ENCODE measurements at regions not wholly inside any gene's neighbourhood (a gene's known extent, or its start where the extent isn't known, plus 50 kb on each side); places are given as distances from the start of the nearest gene placed in this dataset.

- Histone ChIP-seq H3K4me3 (ENCODE audit: low read depth, low read length, poor library complexity, severe bottlenecking) (no peak overlapping the region), H3K9me2 (ENCODE audit: low read depth, low read length) (no peaks in the 10 kb centered on the region), H3K79me2 (ENCODE audit: insufficient read depth, low read length) (no peaks in the 10 kb centered on the region), H2AFZ (ENCODE audit: low read length) (no peak overlapping the region), H3K27ac (ENCODE audit: low read depth, low read length, poor library complexity, severe bottlenecking) (no peak overlapping the region), H3K9ac (ENCODE audit: low read length) (no peak overlapping the region), H4K20me1 (ENCODE audit: insufficient read depth, low read length) (no peaks in the 10 kb centered on the region), H3K9me3 (ENCODE audit: low read length) (no peaks in the 10 kb centered on the region), H3K36me3 (ENCODE audit: insufficient read depth, low read length) (no peaks in the 10 kb centered on the region), H3K4me2 (ENCODE audit: low read length) (no peak overlapping the region), H3K27me3 (ENCODE audit: insufficient read depth, low read length) (no peaks in the 10 kb centered on the region), H3K4me1 (ENCODE audit: insufficient read depth, low read length, severe bottlenecking) (no peaks in the 10 kb centered on the region), H3F3A (ENCODE audit: insufficient read depth, low read length) (no peaks in the 10 kb centered on the region)
- TF ChIP-seq CTCF (IDR thresholded peaks at IDR 0.05; ENCODE audit: low read length), result no peak
- TF ChIP-seq EZH2 (IDR thresholded peaks at IDR 0.05; ENCODE audit: borderline replicate concordance, low read length), result no peak
Measured at GRCh38 chr5:96067894-96068614, 106.4 kb upstream of the ELL2 start.

- H3K9me2 ChIP-seq (ENCODE audit: low read depth, low read length), result no peaks in the 10 kb centered on the region
- H3K9me3 ChIP-seq (ENCODE audit: low read length), result no peaks in the 10 kb centered on the region
- H3K4me3 ChIP-seq (ENCODE audit: low read depth, low read length, poor library complexity, severe bottlenecking), result no peak overlapping the region
- no peaks in the 10 kb centered on the region for H3F3A ChIP-seq (ENCODE audit: insufficient read depth, low read length)
- H4K20me1 ChIP-seq (ENCODE audit: insufficient read depth, low read length), result no peaks in the 10 kb centered on the region
- H3K27me3 ChIP-seq (ENCODE audit: insufficient read depth, low read length), result no peaks in the 10 kb centered on the region
- no peak overlapping the region for H3K27ac ChIP-seq (ENCODE audit: low read depth, low read length, poor library complexity, severe bottlenecking)
- no peak overlapping the region for H2AFZ ChIP-seq (ENCODE audit: low read length)
- H3K9ac ChIP-seq (ENCODE audit: low read length), result no peak overlapping the region
- no peaks in the 10 kb centered on the region for H3K36me3 ChIP-seq (ENCODE audit: insufficient read depth, low read length)
- TF ChIP-seq CTCF (IDR thresholded peaks at IDR 0.05; ENCODE audit: low read length), result no peak
- no peak overlapping the region for H3K4me2 ChIP-seq (ENCODE audit: low read length)
- no peaks in the 10 kb centered on the region for H3K79me2 ChIP-seq (ENCODE audit: insufficient read depth, low read length)
- H3K4me1 ChIP-seq (ENCODE audit: insufficient read depth, low read length, severe bottlenecking), result no peaks in the 10 kb centered on the region
Measured at GRCh38 chr5:96067251-96067650, 105.6 kb upstream of the ELL2 start.

GRCh38 chr5:96066386-96066719, 104.7 kb upstream of the ELL2 start:
- Histone ChIP-seq H3K36me3 (ENCODE audit: insufficient read depth, low read length) (no peaks in the 10 kb centered on the region), H3F3A (ENCODE audit: insufficient read depth, low read length) (no peaks in the 10 kb centered on the region), H3K9ac (ENCODE audit: low read length) (no peak overlapping the region), H2AFZ (ENCODE audit: low read length) (no peak overlapping the region), H4K20me1 (ENCODE audit: insufficient read depth, low read length) (no peaks in the 10 kb centered on the region), H3K79me2 (ENCODE audit: insufficient read depth, low read length) (no peaks in the 10 kb centered on the region), H3K9me2 (ENCODE audit: low read depth, low read length) (no peaks in the 10 kb centered on the region), H3K9me3 (ENCODE audit: low read length) (no peaks in the 10 kb centered on the region), H3K4me1 (ENCODE audit: insufficient read depth, low read length, severe bottlenecking) (no peaks in the 10 kb centered on the region), H3K27ac (ENCODE audit: low read depth, low read length, poor library complexity, severe bottlenecking) (no peak overlapping the region), H3K4me3 (ENCODE audit: low read depth, low read length, poor library complexity, severe bottlenecking) (no peak overlapping the region), H3K4me2 (ENCODE audit: low read length) (no peak overlapping the region), H3K27me3 (ENCODE audit: insufficient read depth, low read length) (no peaks in the 10 kb centered on the region)
- TF ChIP-seq CTCF (IDR thresholded peaks at IDR 0.05; ENCODE audit: low read length), result no peak
- TF ChIP-seq EZH2 (IDR thresholded peaks at IDR 0.05; ENCODE audit: borderline replicate concordance, low read length), result no peak
